Right lobe of liver (tissue), 4 donors: ENCODE measurements at regions not wholly inside any gene's neighbourhood (a gene's known extent, or its start where the extent isn't known, plus 50 kb on each side); places are given as distances from the start of the nearest gene placed in this dataset.

ENCODE experiments used
- CTCF ChIP-seq, 4 donors: fragments of 200-600 bp in 3 of 4; fragments of 450-650 bp in 1 of 4; IDR thresholded peaks; one replicate each; pipeline versions ENCODE4 v1.5.1 to v1.8.0; 2016 to 2022; ENCODE audit warnings: antibody characterized with exemption in 4 of 4, mild to moderate bottlenecking in 2 of 4
- POLR2A ChIP-seq: fragments of 450-650 bp; IDR thresholded peaks from one replicate; pipeline ENCODE4 v1.6.1; 2017; ENCODE audit warnings: antibody characterized with exemption, mild to moderate bottlenecking
- donor health status: DM: no; HTN: no; CAD: no.
- donor health status: DM: no; HTN: no; CAD: no.
- donor health status: DM: no; HTN: yes; CAD: no.

GRCh38 chr3:110767156-110767555 lies 304.5 kb upstream of the NECTIN3 start:
- TF ChIP-seq CTCF (IDR thresholded peaks at IDR 0.05) = no peak
- TF ChIP-seq POLR2A = no peak
